HL-60 (cell line): ENCODE measurements at regions not wholly inside any gene's neighbourhood (a gene's known extent, or its start where the extent isn't known, plus 50 kb on each side); places are given as distances from the start of the nearest gene placed in this dataset.

ENCODE experiments used
- CTCF ChIP-seq: IDR thresholded peaks from one replicate; pipeline ENCODE4 v1.5.1; 2011; ENCODE audit warnings: low read length, control low read depth, inconsistent platforms; ENCODE audit not compliant: insufficient read depth
- POLR2AphosphoS5 ChIP-seq: IDR thresholded peaks from 2 replicates; pipeline ENCODE4 v1.6.1; 2012; ENCODE audit warnings: low read depth

DNA sequence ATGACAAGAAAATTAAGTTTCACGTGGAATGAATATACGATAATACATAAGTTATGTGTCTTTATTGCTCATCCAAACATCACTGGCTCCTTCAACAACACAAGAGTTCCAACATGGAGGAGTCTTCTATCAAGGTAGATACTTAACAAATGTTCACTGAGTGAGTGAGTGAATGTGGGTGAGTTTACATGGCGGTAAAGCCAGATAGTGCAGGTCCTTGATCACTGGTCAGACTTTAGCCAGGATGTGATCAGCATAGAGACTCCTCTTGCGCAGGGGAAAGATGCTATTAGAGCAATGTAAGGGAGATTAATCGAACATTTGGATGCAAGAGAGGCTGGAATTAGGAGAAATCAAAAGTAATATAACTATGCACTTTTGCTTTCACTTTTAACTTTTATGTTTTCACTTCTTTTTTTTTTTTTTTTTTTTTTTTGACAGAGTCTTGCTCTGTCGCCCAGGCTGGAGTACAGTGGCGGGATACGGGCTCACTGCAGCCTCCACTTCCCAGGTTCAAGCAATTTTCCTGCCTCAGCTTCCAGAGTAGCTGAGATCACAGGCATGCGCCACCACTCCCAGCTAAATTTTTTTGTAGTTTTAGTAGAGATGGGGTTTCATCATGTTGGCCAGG, 249.0 kb upstream of the ID2 start:
- TF ChIP-seq CTCF (no peak), POLR2AphosphoS5 (no peak)
